Astrocyte (in vitro differentiated cells and primary cell): ENCODE measurements at regions not wholly inside any gene's neighbourhood (a gene's known extent, or its start where the extent isn't known, plus 50 kb on each side); places are given as distances from the start of the nearest gene placed in this dataset.
A peak's percentile ranks its signal among the peaks of the same experiment; 100 is the strongest.

Experiments
- DNase-seq: peaks from one replicate; pipeline ENCODE4 v3.0.0-alpha.2; 2010; ENCODE audit warnings: low read depth
- FAIRE-seq: peaks from 2 replicates; lab custom pipeline; 2011; peaks lifted over from hg19 to GRCh38; lab: Jason Lieb, UNC
- H2AFZ ChIP-seq: 2 replicates; pipeline ENCODE4 v1.6.0; 2012; ENCODE audit warnings: low read depth, low read length, inconsistent platforms
- H3K27ac ChIP-seq: 2 replicates; pipeline ENCODE4 v1.5.1; 2011; ENCODE audit warnings: low read depth, low read length, inconsistent platforms
- H3K27me3 ChIP-seq: 2 replicates; pipeline ENCODE4 v1.6.0; 2011; ENCODE audit warnings: low read length, inconsistent platforms; ENCODE audit not compliant: insufficient read depth
- H3K36me3 ChIP-seq: 2 replicates; pipeline ENCODE4 v1.5.1; 2011; ENCODE audit warnings: low read length, inconsistent platforms; ENCODE audit not compliant: insufficient read depth
- H3K4me1 ChIP-seq: 2 replicates; pipeline ENCODE4 v1.5.1; 2011; ENCODE audit warnings: low read length, inconsistent platforms; ENCODE audit not compliant: insufficient read depth
- H3K4me2 ChIP-seq: 2 replicates; pipeline ENCODE4 v1.6.0; 2012; ENCODE audit warnings: low read length, inconsistent platforms
- H3K4me3 ChIP-seq: 2 replicates; pipeline ENCODE4 v1.5.1; 2011; ENCODE audit warnings: low read depth, mild to moderate bottlenecking, low read length, inconsistent platforms; ENCODE audit not compliant: insufficient read depth
- H3K79me2 ChIP-seq: 2 replicates; pipeline ENCODE4 v1.6.0; 2012; ENCODE audit warnings: mild to moderate bottlenecking, low read length, inconsistent platforms; ENCODE audit not compliant: insufficient read depth
- H3K9ac ChIP-seq: 2 replicates; pipeline ENCODE4 v1.6.0; 2012; ENCODE audit warnings: mild to moderate bottlenecking, low read length, inconsistent platforms
- H3K9me3 ChIP-seq: 2 replicates; pipeline ENCODE4 v1.5.1; 2012; ENCODE audit warnings: low read depth, mild to moderate bottlenecking, low read length, inconsistent platforms; ENCODE audit not compliant: insufficient read depth
- H4K20me1 ChIP-seq: 2 replicates; pipeline ENCODE4 v1.6.0; 2012; ENCODE audit warnings: low read length, inconsistent platforms; ENCODE audit not compliant: insufficient read depth
- H3K27ac Mint-ChIP-seq: one replicate; pipeline ENCODE4 v1.8.0; 2021; ENCODE audit warnings: mild to moderate bottlenecking, mixed read lengths; ENCODE audit not compliant: unreplicated experiment
- H3K27me3 Mint-ChIP-seq: one replicate; pipeline ENCODE4 v1.8.0; 2021; ENCODE audit warnings: low read depth, mixed read lengths; ENCODE audit not compliant: unreplicated experiment
- H3K36me3 Mint-ChIP-seq: one replicate; pipeline ENCODE4 v1.8.0; 2021; ENCODE audit warnings: low read depth, mixed read lengths; ENCODE audit not compliant: unreplicated experiment
- H3K4me1 Mint-ChIP-seq: one replicate; pipeline ENCODE4 v1.8.0; 2021; ENCODE audit warnings: low read depth, mixed read lengths; ENCODE audit not compliant: unreplicated experiment
- H3K4me3 Mint-ChIP-seq: one replicate; pipeline ENCODE4 v1.8.0; 2021; ENCODE audit warnings: mild to moderate bottlenecking, moderate library complexity, mixed read lengths; ENCODE audit not compliant: unreplicated experiment
- H3K9me3 Mint-ChIP-seq: one replicate; pipeline ENCODE4 v1.8.0; 2021; ENCODE audit warnings: mild to moderate bottlenecking, mixed read lengths; ENCODE audit not compliant: unreplicated experiment
- EZH2 ChIP-seq: IDR thresholded peaks from 2 replicates; pipeline ENCODE4 v1.6.1; 2012; ENCODE audit warnings: mild to moderate bottlenecking, low read length, inconsistent platforms; ENCODE audit not compliant: insufficient read depth
- TF ChIP-seq, protein P1 (sequence below): IDR thresholded peaks from 2 replicates; pipeline ENCODE4 v1.5.1; 2011; ENCODE audit warnings: low read depth, mild to moderate bottlenecking, inconsistent platforms, low read length, moderate library complexity; ENCODE audit not compliant: insufficient read depth

DNA sequence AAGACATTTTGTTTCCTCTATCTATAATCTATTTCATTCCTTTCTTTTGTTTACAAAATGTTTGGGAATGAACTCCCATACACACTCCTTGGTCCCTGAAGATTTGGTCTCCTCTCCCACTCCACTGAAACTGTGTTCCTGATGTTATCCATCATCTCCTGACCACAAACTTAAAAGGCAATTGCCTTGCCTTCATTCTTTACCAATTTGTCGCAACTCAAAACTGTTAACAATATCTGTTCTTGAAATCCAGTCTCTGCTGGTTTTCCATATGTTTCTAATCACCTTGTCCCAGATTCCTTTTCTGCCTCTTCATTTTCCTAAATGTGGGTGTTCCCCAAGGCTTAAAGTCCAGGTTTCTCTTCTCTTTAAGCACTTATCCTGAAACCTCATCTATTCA is 262.2 kb upstream of the TTC29 start:
- H3K27ac ChIP-seq: no peak overlapping the region
- no peak overlapping the region for H3K9ac ChIP-seq
- no peaks in the 10 kb centered on the region for H3K9me3 ChIP-seq
- H3K79me2 ChIP-seq: no peaks in the 10 kb centered on the region
- H3K4me3 Mint-ChIP-seq: no peak overlapping the region
- H3K36me3 Mint-ChIP-seq: no peaks in the 10 kb centered on the region
- no peaks in the 10 kb centered on the region for H3K36me3 ChIP-seq
- H3K4me3 ChIP-seq: no peak overlapping the region
- no peak overlapping the region for H3K27ac Mint-ChIP-seq
- peaks cover 6% of the 10 kb centered on the region for H3K4me1 Mint-ChIP-seq
- no peak overlapping the region for H2AFZ ChIP-seq
- no peaks in the 10 kb centered on the region for H3K27me3 Mint-ChIP-seq
- no peaks in the 10 kb centered on the region for H4K20me1 ChIP-seq
- DNase-seq (peak; percentile 10), FAIRE-seq (no peak)
- TF ChIP-seq, protein P1, sequence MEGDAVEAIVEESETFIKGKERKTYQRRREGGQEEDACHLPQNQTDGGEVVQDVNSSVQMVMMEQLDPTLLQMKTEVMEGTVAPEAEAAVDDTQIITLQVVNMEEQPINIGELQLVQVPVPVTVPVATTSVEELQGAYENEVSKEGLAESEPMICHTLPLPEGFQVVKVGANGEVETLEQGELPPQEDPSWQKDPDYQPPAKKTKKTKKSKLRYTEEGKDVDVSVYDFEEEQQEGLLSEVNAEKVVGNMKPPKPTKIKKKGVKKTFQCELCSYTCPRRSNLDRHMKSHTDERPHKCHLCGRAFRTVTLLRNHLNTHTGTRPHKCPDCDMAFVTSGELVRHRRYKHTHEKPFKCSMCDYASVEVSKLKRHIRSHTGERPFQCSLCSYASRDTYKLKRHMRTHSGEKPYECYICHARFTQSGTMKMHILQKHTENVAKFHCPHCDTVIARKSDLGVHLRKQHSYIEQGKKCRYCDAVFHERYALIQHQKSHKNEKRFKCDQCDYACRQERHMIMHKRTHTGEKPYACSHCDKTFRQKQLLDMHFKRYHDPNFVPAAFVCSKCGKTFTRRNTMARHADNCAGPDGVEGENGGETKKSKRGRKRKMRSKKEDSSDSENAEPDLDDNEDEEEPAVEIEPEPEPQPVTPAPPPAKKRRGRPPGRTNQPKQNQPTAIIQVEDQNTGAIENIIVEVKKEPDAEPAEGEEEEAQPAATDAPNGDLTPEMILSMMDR: no peak
- no peak for TF ChIP-seq EZH2
- peaks cover 2% of the 10 kb centered on the region for H3K9me3 Mint-ChIP-seq
- no peaks in the 10 kb centered on the region for H3K4me1 ChIP-seq
- H3K4me2 ChIP-seq: no peak overlapping the region
- H3K27me3 ChIP-seq: no peaks in the 10 kb centered on the region

DNA sequence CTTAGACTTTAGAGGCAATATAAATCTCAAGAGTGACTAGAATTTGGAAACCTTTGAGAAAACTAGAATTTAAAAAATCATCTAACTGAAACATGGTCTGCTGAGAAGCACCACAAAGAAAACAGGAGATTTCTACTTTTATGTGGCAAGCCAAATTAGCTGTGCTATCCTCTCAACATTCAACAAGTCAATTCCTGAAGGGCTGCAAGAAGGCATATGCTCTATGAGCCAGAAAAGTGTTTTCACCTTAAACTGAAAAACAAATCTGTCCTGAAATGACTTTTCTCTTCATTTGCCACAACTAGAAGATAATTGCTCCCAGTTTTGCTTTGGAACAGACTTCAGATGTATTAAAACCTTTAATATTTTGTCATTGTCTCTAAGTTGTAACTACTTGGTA is 263.2 kb upstream of the EDNRA start:
- H3K4me1 ChIP-seq: no peaks in the 10 kb centered on the region
- H3K36me3 Mint-ChIP-seq: no peaks in the 10 kb centered on the region
- no peaks in the 10 kb centered on the region for H3K36me3 ChIP-seq
- no peak overlapping the region for H3K4me3 ChIP-seq
- H3K27ac ChIP-seq: no peak overlapping the region
- peaks cover 2% of the 10 kb centered on the region for H3K27me3 Mint-ChIP-seq
- no peak overlapping the region for H3K4me3 Mint-ChIP-seq
- H3K4me1 Mint-ChIP-seq: no peaks in the 10 kb centered on the region
- peaks cover 8% of the 10 kb centered on the region for H3K9me3 Mint-ChIP-seq
- H3K9me3 ChIP-seq: no peaks in the 10 kb centered on the region
- no peak overlapping the region for H3K9ac ChIP-seq
- no peak overlapping the region for H3K4me2 ChIP-seq
- no peaks in the 10 kb centered on the region for H4K20me1 ChIP-seq
- no peak overlapping the region for H2AFZ ChIP-seq
- DNase-seq (no peak), FAIRE-seq (no peak)
- H3K27ac Mint-ChIP-seq: no peak overlapping the region
- TF ChIP-seq EZH2: no peak
- TF ChIP-seq, protein P1: no peak
- H3K79me2 ChIP-seq: no peaks in the 10 kb centered on the region
- no peaks in the 10 kb centered on the region for H3K27me3 ChIP-seq

DNA sequence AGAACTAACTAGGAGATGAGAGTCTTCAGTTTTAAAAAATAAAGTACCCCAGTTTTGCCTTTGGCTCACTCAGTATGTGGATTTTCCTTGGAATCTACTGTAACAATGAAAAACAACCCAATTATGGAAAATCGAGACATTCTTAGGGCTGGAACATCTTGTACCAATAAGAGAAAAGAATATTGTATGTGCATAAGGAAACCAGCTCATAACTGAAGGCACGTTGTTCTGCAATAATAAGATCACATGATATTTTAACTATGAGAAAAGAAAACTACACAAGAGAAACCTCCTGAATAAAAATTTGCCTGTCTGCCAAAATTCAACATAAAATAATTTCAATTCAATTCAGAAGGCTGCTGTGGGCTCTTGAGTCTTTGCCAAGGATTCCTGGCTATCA is 261.8 kb upstream of the EDNRA start:
- Histone ChIP-seq H3K4me1 (no peaks in the 10 kb centered on the region), H3K27ac (no peak overlapping the region), H3K79me2 (no peaks in the 10 kb centered on the region), H3K4me2 (no peak overlapping the region), H3K9ac (no peak overlapping the region), H3K9me3 (no peaks in the 10 kb centered on the region), H3K27me3 (no peaks in the 10 kb centered on the region), H2AFZ (no peak overlapping the region), H4K20me1 (no peaks in the 10 kb centered on the region), H3K36me3 (no peaks in the 10 kb centered on the region), H3K4me3 (no peak overlapping the region)
- no peak for FAIRE-seq
- Mint-ChIP-seq H3K9me3 (peaks cover 8% of the 10 kb centered on the region), H3K27ac (no peak overlapping the region), H3K36me3 (no peaks in the 10 kb centered on the region), H3K27me3 (no peaks in the 10 kb centered on the region), H3K4me3 (no peak overlapping the region), H3K4me1 (no peaks in the 10 kb centered on the region)
- no peak for DNase-seq
- TF ChIP-seq EZH2: no peak
- TF ChIP-seq, protein P1: no peak
